SH-SY5Y (cell line): ENCODE measurements at regions not wholly inside any gene's neighbourhood (a gene's known extent, or its start where the extent isn't known, plus 50 kb on each side); places are given as distances from the start of the nearest gene placed in this dataset.
A peak's percentile ranks its signal among the peaks of the same experiment; 100 is the strongest.

ENCODE experiments used
- GATA2 ChIP-seq: IDR thresholded peaks from 2 replicates; pipeline ENCODE4 v1.6.1; 2011; ENCODE audit warnings: mild to moderate bottlenecking, low read depth, low read length
- GATA3 ChIP-seq: IDR thresholded peaks from 2 replicates; pipeline ENCODE4 v1.6.1; 2011; ENCODE audit warnings: low read depth, mild to moderate bottlenecking, low read length, moderate library complexity

DNA sequence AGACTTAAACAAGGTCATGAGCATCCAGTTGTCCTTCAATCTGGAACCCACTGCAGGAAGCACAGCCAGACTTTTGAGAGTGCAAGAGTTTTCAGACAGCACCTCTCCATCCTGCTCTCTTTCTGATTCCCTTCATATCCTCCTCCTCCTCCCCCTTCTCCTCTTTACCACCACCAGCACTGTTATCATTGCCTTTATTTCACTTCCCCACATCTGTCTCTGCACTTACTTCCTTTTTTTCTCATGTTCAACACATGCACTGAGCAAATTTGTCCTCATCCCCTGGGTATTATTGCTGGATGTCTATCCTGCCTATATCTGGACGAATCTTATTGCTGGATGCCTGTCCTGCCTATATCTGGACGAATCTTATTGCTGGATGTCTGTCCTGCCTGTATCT, 554.8 kb downstream of the DHX35 start:
- TF ChIP-seq GATA2 = no peak
- no peak for TF ChIP-seq GATA3

- TF ChIP-seq GATA2 (no peak), GATA3 (no peak)
These were observed 542.6 kb downstream of the DHX35 start for GRCh38 chr20:39504710-39505094.

DNA sequence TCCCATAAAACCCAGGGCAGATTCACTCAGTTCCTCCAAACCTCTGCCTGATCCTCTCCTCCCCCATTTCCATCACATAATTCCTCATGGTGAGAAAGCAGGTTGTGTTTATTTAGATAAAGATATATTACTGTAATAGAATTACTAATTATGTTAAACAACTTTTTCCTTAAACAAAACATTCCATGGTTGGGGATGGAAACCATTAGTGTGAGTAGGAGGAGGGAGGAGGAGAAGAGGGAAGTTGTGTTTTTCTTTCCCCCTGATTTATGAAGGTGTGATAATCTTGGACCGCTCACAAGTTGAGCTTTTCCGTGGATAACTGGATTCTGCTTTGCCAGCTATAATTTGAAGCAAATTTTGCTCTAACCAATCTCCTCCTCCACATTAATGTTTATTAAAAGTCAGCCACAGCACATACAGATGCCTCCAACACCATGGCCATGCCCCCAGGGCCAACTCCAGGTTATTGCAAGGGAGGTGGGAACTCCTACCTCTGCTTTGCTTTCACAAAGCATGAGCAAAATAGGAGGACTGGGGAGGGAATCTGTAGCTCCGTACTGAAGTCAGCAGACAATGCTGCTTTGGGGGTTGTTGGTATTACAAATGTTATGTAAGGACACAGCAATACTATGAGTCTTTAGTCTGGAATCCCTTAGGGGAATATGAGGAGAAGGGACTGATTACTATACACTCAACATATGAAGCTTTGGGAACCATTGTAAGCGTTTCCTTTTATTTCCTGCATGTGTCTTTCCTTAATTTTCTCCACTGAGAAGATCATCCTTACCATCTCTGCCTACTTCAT, 542.0 kb downstream of the DHX35 start:
- TF ChIP-seq GATA2 (no peak), GATA3 (no peak)

GRCh38 chr20:39492223-39492797, 530.2 kb downstream of the DHX35 start:
- TF ChIP-seq GATA3 = no peak
- no peak for TF ChIP-seq GATA2

GRCh38 chr20:39491711-39492110, 529.6 kb downstream of the DHX35 start:
- TF ChIP-seq GATA2 (no peak), GATA3 (no peak)

GRCh38 chr20:39489986-39490560, 527.9 kb downstream of the DHX35 start:
- TF ChIP-seq GATA3 = no peak

DNA sequence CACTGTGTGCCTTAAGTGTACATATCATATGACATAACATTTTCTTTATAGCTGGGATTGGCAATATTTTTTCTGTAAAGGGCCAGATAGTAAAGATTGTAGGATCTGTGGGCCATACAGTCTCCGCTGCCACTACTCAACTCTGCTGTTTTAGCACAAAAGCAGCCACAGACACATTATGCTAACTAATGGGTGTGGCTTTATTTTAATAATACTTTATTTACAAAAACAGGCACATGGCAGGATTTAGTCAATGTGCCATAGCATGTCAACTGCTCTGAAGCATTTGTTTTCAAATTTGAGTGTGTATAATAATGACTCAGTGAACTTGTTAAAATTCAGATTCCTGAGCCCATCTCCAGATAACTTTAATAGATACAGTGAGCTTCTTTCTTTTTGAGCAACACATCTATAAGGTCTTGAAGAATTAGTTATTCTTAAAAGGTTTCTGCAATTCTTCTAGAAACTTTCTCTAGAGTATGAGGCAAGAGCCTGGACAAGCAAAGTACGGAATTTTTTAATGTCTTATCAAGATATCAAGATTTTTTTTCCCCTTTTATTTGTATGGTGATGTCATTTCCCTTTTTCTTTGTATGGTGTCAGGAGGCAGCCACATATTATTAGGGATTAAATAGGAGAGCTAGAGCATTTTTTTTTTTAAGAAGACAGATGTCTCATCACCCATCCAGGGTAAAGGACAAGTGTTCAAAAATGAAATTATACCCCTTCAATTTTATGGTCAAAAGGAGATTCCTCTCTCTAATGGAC, 518.3 kb downstream of the DHX35 start:
- no peak for TF ChIP-seq GATA3
- no peak for TF ChIP-seq GATA2

DNA sequence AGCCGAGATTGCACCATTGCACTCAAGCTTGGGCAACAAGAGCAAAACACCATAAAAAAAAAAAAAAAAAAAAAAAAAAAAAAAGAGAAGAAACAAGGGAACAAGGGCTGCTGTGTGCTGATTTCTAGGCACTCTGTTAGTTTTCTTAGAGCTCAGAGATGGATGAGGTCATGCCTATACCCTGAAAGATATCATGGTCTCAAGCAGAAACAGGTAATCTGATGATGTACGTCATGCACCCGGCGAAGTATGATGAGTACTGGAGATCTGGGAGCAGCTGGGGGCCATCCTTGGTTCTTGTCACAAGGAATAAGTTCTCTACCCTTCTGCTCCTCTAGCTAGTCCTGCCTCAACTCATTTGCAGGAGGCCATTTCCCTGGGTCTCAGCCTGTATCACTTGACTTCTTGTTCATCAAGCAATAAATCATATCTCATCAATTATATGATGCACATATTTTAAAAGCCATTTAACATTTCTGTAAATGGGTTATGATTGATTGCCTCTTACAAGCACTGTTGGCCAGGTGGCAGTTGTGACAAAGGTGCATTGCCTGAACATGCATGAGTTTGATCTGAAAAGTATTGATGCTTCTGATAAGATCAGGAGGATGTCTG, 517.2 kb downstream of the DHX35 start:
- TF ChIP-seq GATA3 (no peak), GATA2 (0 out of 2 replicates have a peak, but pooled peaks have one; percentile 7)

- TF ChIP-seq GATA3 (no peak), GATA2 (no peak)
These were observed 512.7 kb downstream of the DHX35 start for GRCh38 chr20:39474879-39475278.

DNA sequence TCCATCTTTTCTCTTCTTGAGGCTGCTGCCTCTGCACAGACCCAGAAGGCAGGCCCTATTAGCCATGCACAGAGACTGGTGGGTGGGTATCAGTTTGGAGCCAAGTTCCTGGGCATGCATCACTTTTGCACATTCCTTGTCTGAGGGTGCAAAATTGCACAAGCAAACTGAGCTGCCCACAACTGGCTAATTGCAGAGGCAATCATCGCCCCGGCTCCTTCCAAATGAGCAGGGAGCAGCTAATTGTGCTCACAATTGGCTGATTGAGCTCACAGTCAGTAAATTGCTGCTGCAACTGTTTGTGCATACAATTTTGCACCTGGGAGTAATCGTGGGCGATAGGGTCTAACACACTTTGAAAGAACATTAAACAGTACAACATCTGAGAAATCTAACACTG, 511.4 kb downstream of the DHX35 start:
- TF ChIP-seq GATA3 (no peak), GATA2 (no peak)

- TF ChIP-seq GATA2 (no peak), GATA3 (no peak)
These were observed 506.6 kb downstream of the DHX35 start for GRCh38 chr20:39468703-39469102.

- TF ChIP-seq GATA3 = no peak
- peak; percentile 69 for TF ChIP-seq GATA2
These were observed 502.1 kb downstream of the DHX35 start for GRCh38 chr20:39464238-39464637.

DNA sequence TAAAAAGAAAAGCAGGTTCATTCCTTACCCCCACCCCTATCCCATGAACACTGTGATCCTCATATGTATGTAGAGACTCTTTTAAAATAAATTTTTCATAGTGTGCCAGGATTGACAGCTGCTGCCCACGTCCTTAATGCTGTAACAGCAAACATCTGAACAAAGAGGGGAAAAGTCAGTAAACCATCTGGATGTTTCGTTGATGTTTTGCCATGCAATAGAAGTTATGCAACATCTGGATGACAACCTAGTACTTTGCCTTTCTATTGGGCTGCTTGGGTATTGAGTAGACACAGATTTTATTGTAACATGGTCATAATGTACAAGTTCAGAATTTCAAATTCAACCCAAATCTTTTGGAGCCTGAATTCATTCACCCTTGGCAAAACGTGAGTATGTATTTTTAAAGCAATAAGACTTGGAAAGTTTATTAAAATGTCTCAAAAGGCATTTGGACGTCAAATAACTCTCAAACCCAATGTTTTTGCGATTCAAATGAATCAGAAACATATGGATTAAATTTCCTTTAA, 500.3 kb downstream of the DHX35 start:
- no peak for TF ChIP-seq GATA3
- TF ChIP-seq GATA2 = no peak

DNA sequence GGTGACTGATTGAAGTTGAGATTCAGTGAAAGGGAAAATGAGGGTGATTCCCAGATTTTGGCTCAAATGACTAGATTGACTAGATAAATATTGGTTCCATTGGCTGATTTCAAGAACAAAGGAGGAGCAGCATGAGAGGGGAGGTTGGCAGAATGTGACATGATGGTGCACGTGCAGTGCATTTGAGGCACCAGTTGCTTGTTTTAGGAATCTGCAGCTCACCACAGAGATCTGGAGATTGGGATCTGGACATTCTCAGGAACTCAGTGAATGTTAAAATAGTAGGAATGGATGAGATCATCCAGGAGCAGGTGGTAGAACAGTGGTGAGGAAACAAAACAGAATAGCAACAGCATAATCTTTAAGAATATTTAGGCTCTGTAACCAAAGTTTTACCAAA, 496.3 kb downstream of the DHX35 start:
- TF ChIP-seq GATA3 (no peak), GATA2 (no peak)
